IMR-90 (cell line): ENCODE measurements at regions not wholly inside any gene's neighbourhood (a gene's known extent, or its start where the extent isn't known, plus 50 kb on each side); places are given as distances from the start of the nearest gene placed in this dataset.

Experiments
- ATAC-seq: fragments of 200-7000 bp; cut with Tn5 transposase; 2 replicates; pipeline ENCODE4 v1.9.1; 2020; ENCODE audit warnings: low read depth, mild to moderate bottlenecking, moderate library complexity
- BruUV-seq: library from RNA; stranded (reverse); fragments of 400-500 nt; replicated peaks from 2 replicates; lab custom pipeline; 2021; lab: Mats Ljungman, UMichigan
- CTCF ChIA-PET: fragments of 300-600 bp; formaldehyde crosslinking; extraction: SDS; loops from one replicate; lab custom pipeline; 2021; ENCODE audit warnings: antibody characterized with exemption; lab: Yijun Ruan, JAX
- POLR2A ChIA-PET: fragments of 300-600 bp; sonication (Branson Sonifier 250); formaldehyde crosslinking; loops from one replicate; lab custom pipeline; 2022; ENCODE audit warnings: antibody characterized with exemption; ENCODE audit not compliant: unreplicated experiment; lab: Charles Lee
- DNase-seq: peaks from one replicate; pipeline ENCODE4 v3.0.0; 2013
- H2AFZ ChIP-seq: replicated peaks from 2 replicates; pipeline ENCODE3; 2013; ENCODE audit warnings: low read length, mild to moderate bottlenecking; ENCODE audit not compliant: poor library complexity
- H2AK5ac ChIP-seq: 2 replicates; pipeline ENCODE4 v1.6.1; 2013; ENCODE audit warnings: low read depth, low read length, inconsistent platforms
- H2AK9ac ChIP-seq: replicated peaks from 2 replicates; pipeline ENCODE3; 2013; ENCODE audit warnings: mild to moderate bottlenecking, low read depth, low read length, moderate library complexity; ENCODE audit not compliant: poor library complexity
- H2BK120ac ChIP-seq: 2 replicates; pipeline ENCODE4 v1.6.1; 2013; ENCODE audit warnings: low read depth, low read length, inconsistent platforms
- H2BK15ac ChIP-seq: 3 replicates; pipeline ENCODE4 v1.6.1; 2013; ENCODE audit warnings: low read depth, low read length, inconsistent platforms
- H2BK20ac ChIP-seq: 2 replicates; pipeline ENCODE4 v1.6.1; 2013; ENCODE audit warnings: low read depth, mild to moderate bottlenecking, inconsistent platforms, low read length, moderate library complexity
- H2BK5ac ChIP-seq: 2 replicates; pipeline ENCODE4 v1.6.1; 2013; ENCODE audit warnings: mild to moderate bottlenecking, low read depth, low read length, inconsistent platforms; ENCODE audit not compliant: poor library complexity, severe bottlenecking
- H3K14ac ChIP-seq: replicated peaks from 2 replicates; pipeline ENCODE4 v1.6.1; 2013; ENCODE audit warnings: low read depth, low read length, inconsistent platforms
- H3K18ac ChIP-seq: 2 replicates; pipeline ENCODE4 v1.6.1; 2013; ENCODE audit warnings: low read depth, low read length, control low read depth
- H3K23ac ChIP-seq: 2 replicates; pipeline ENCODE4 v1.6.1; 2013; ENCODE audit warnings: low read depth, low read length, inconsistent platforms
- H3K27ac ChIP-seq: 2 replicates; pipeline ENCODE4 v1.5.1; 2013; ENCODE audit warnings: mild to moderate bottlenecking, control low read depth, low read length; ENCODE audit not compliant: insufficient read depth
- H3K27me3 ChIP-seq: 2 replicates; pipeline ENCODE4 v1.6.1; 2013; ENCODE audit warnings: low read length; ENCODE audit not compliant: control insufficient read depth, insufficient read depth
- H3K36me3 ChIP-seq: 2 replicates; pipeline ENCODE4 v1.6.1; 2013; ENCODE audit warnings: low read length, mixed read lengths; ENCODE audit not compliant: control insufficient read depth, insufficient read depth
- H3K4ac ChIP-seq: 2 replicates; pipeline ENCODE4 v1.6.1; 2013; ENCODE audit warnings: low read depth, low read length, inconsistent platforms
- H3K4me1 ChIP-seq: 2 replicates; pipeline ENCODE4 v1.6.1; 2013; ENCODE audit warnings: low read length, mixed read lengths; ENCODE audit not compliant: control insufficient read depth, insufficient read depth
- H3K4me2 ChIP-seq: 2 replicates; pipeline ENCODE4 v1.6.1; 2013; ENCODE audit warnings: low read depth, mild to moderate bottlenecking, control low read depth, low read length, moderate library complexity
- H3K4me3 ChIP-seq: 2 replicates; pipeline ENCODE4 v1.5.1; 2013; ENCODE audit warnings: low read depth, mild to moderate bottlenecking, control low read depth, low read length, moderate library complexity; ENCODE audit not compliant: insufficient read depth
- H3K56ac ChIP-seq: 2 replicates; pipeline ENCODE4 v1.6.1; 2013; ENCODE audit warnings: low read length, inconsistent platforms; ENCODE audit not compliant: insufficient read depth; ENCODE audit errors: extremely low read depth
- H3K79me1 ChIP-seq, 2 experiments: 2 replicates each; pipeline ENCODE4 v1.6.1; 2013; ENCODE audit warnings: low read length in 2 of 2, inconsistent platforms in 1 of 2, low read depth in 1 of 2
- H3K9ac ChIP-seq: 2 replicates; pipeline ENCODE4 v1.6.1; 2013; ENCODE audit warnings: low read depth, low read length, control low read depth
- H3K9me1 ChIP-seq: 2 replicates; pipeline ENCODE4 v1.6.1; 2013; ENCODE audit warnings: low read length, inconsistent platforms; ENCODE audit not compliant: insufficient read depth
- H3K9me3 ChIP-seq: 2 replicates; pipeline ENCODE4 v1.6.1; 2013; ENCODE audit warnings: low read length; ENCODE audit not compliant: control insufficient read depth, insufficient read depth
- H4K20me1 ChIP-seq: 2 replicates; pipeline ENCODE4 v1.6.1; 2013; ENCODE audit warnings: low read length, inconsistent platforms; ENCODE audit not compliant: insufficient read depth
- H4K5ac ChIP-seq: 2 replicates; pipeline ENCODE4 v1.6.1; 2013; ENCODE audit warnings: mild to moderate bottlenecking, low read depth, low read length, control low read depth
- H4K8ac ChIP-seq, 2 experiments: 2 replicates each; pipeline ENCODE4 v1.6.1; 2013; ENCODE audit warnings: low read depth in 2 of 2, low read length in 2 of 2, control low read depth in 1 of 2, inconsistent platforms in 1 of 2
- H4K91ac ChIP-seq: 2 replicates; pipeline ENCODE4 v1.6.1; 2013; ENCODE audit warnings: low read depth, low read length, inconsistent platforms; ENCODE audit not compliant: insufficient read depth
- CTCF ChIP-seq: conservative IDR thresholded peaks from 2 replicates; pipeline ENCODE4 v1.5.1; 2012; ENCODE audit warnings: mild to moderate bottlenecking, low read depth, low read length, improper control_type of control experiment
- RAD21 ChIP-seq: IDR thresholded peaks from 2 replicates; pipeline ENCODE4 v1.6.1; 2012; ENCODE audit warnings: low read length, improper control_type of control experiment
- WGBS, 2 experiments: methylation state at CpG; one replicate each; pipeline versions ENCODE4 v1.1.5 to v1.1.7; 2013; ENCODE audit warnings: missing lambda C conversion rate in 2 of 2; ENCODE audit not compliant: insufficient read length in 1 of 2; ENCODE audit errors: extremely low coverage in 2 of 2; 5-methylcytosine and 5-hydroxymethylcytosine counted together
- dilution Hi-C: fragments of 300-500 bp; cut with HindIII; formaldehyde crosslinking; loops from one replicate; pipeline ENCODE4 v1.14.3; 2018; ENCODE audit warnings: low sequenced_read_pairs; ENCODE audit not compliant: unreplicated experiment
- in situ Hi-C: fragments of 300-500 bp; cut with MboI; formaldehyde crosslinking; loops from 3 replicates; pipeline ENCODE4 v1.14.3; 2019; ENCODE audit warnings: low sequenced_read_pairs, inconsistent platforms, mixed read lengths
- intact Hi-C: fragments of 100-400 bp; cut with micrococcal nuclease; formaldehyde crosslinking; loops from 2 replicates; pipeline ENCODE4 v1.10.0; 2022

GRCh38 chr2:44839771-44840502 is 101.6 kb upstream of the SIX3 start:
- dilution Hi-C loops (no loop called here), in situ Hi-C loops (no loop called here), intact Hi-C loops (no loop called here)
- Histone ChIP-seq H3K9me1 (no peaks in the 10 kb centered on the region), H3K4me1 (no peaks in the 10 kb centered on the region), H3K56ac (no peak overlapping the region), H3K79me1 (no peaks in the 10 kb centered on the region), H2AFZ (no peak overlapping the region), H4K20me1 (no peaks in the 10 kb centered on the region), H2BK20ac (no peak overlapping the region), H2AK5ac (no peak overlapping the region), H3K4me2 (no peak overlapping the region), H4K5ac (no peak overlapping the region), H4K8ac (no peak overlapping the region), H3K4ac (no peak overlapping the region), H3K18ac (no peak overlapping the region), H3K27ac (no peak overlapping the region), H2BK15ac (no peak overlapping the region), H3K27me3 (peaks cover 9% of the 10 kb centered on the region), H3K9me3 (no peaks in the 10 kb centered on the region), H2BK5ac (no peak overlapping the region), H3K23ac (no peak overlapping the region), H3K14ac (no peak overlapping the region), H3K9ac (no peak overlapping the region), H4K91ac (no peak overlapping the region), H3K36me3 (no peaks in the 10 kb centered on the region), H2AK9ac (no peak overlapping the region), H2BK120ac (no peak overlapping the region), H3K4me3 (no peak overlapping the region)
- ATAC-seq (no peak), DNase-seq (no peak)
- ChIA-PET POLR2A (no interaction called here), CTCF (no interaction called here)
- WGBS, 2 experiments = no CpG with 5 or more reads among the region's 10 CpGs
- no TSS peak for BruUV-seq
- TF ChIP-seq CTCF (no peak), RAD21 (no peak)
